Muscle layer of colon (tissue), 2 donors: ENCODE measurements at regions not wholly inside any gene's neighbourhood (a gene's known extent, or its start where the extent isn't known, plus 50 kb on each side); places are given as distances from the start of the nearest gene placed in this dataset.

Source experiments
- H3K27ac ChIP-seq: one replicate; pipeline ENCODE4 v1.7.0; 2013; ENCODE audit warnings: low read depth, mild to moderate bottlenecking, low read length, moderate library complexity
- H3K27me3 ChIP-seq, 2 donors: one replicate each; pipeline ENCODE4 v1.7.0; 2013; ENCODE audit warnings: low read length in 2 of 2, mild to moderate bottlenecking in 2 of 2; ENCODE audit not compliant: insufficient read depth in 2 of 2, control insufficient read depth in 1 of 2
- H3K36me3 ChIP-seq: one replicate; pipeline ENCODE4 v1.7.0; 2013; ENCODE audit warnings: mild to moderate bottlenecking, low read length; ENCODE audit not compliant: insufficient read depth
- H3K4me1 ChIP-seq: one replicate; pipeline ENCODE4 v1.7.0; 2013; ENCODE audit warnings: mild to moderate bottlenecking, low read length; ENCODE audit not compliant: insufficient read depth
- H3K4me3 ChIP-seq, 2 donors: one replicate each; pipeline ENCODE4 v1.7.0; 2013; ENCODE audit warnings: low read length in 2 of 2, low read depth in 1 of 2, mild to moderate bottlenecking in 1 of 2, moderate library complexity in 1 of 2
- H3K9ac ChIP-seq: one replicate; pipeline ENCODE4 v1.7.0; 2013; ENCODE audit warnings: low read length
- H3K9me3 ChIP-seq: one replicate; pipeline ENCODE4 v1.7.0; 2013; ENCODE audit warnings: mild to moderate bottlenecking, low read length
- donor health status: abdominal sarcoma.
- donor health status: Adenocarcinoma of cecum.

DNA sequence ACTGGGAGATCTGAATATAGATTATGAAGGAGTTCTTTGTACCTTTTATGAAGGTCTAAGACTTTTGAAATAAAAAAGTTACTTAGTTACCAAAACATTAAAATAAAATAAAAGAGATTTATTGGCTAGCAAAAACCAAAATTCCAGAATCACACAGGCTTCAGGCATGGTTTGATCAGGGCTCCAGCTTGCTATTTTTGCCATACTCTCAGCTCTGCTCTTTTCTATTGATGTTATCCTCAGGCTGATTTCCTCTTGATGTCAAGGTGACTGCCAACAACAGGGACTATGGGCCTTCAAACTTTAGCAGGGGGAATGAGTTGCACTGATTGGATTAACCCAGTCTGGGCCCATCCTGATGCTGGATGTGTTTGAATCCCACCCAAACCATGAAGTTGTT, 174.1 kb downstream of the TFCP2L1 start:
- Histone ChIP-seq H3K9ac (no peak overlapping the region), H3K4me1 (no peaks in the 10 kb centered on the region), H3K27ac (no peak overlapping the region), H3K27me3 (no peaks in the 10 kb centered on the region), H3K4me3 (no peak overlapping the region), H3K9me3 (no peaks in the 10 kb centered on the region), H3K36me3 (no peaks in the 10 kb centered on the region)

DNA sequence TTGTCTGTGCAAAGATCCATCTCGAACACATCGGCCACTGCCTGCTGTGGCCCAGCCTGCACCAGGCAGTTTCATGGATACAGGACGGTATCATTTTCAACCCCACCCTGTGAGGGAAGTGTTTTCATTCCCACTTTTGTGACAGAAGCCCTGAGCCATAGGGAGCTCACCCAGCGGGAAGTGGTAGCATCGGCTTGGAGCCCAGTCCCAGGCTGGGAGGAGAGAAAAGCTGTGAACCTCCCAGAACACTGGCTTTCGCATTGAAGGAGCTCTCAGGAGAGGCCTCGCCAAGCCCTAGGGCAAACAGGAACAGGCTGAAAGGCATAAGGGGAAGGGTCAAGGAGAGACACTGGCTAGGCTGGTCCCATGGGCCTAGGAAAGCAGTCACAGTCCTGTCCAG, 166.1 kb downstream of the TFCP2L1 start:
- no peaks in the 10 kb centered on the region for H3K9me3 ChIP-seq
- no peaks in the 10 kb centered on the region for H3K36me3 ChIP-seq
- H3K27me3 ChIP-seq = no peaks in the 10 kb centered on the region
- H3K4me1 ChIP-seq = no peaks in the 10 kb centered on the region
- H3K27ac ChIP-seq = no peak overlapping the region
- no peak overlapping the region for H3K4me3 ChIP-seq
- H3K9ac ChIP-seq = no peak overlapping the region

DNA sequence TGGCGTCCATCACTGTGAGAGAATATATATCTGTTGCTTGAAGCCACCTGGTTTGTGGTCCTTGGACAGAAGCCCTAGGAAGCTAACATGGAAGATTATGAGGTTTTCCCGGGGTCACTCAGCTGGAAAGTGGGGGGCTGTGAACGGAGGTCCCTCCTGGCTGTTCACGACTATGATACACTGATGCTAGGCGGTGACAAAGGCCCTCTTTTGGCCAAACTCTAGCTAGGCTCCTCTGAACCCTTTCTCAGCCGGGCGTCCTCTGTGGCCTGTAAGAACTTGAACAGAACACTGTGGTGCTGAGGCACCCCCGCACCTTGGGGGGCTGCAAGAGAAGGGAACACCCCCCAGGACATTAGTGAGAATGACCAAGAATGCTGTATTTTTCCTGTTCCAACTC, 164.6 kb downstream of the TFCP2L1 start:
- Histone ChIP-seq H3K9me3 (no peaks in the 10 kb centered on the region), H3K27ac (no peak overlapping the region), H3K36me3 (no peaks in the 10 kb centered on the region), H3K27me3 (no peaks in the 10 kb centered on the region), H3K4me1 (no peaks in the 10 kb centered on the region), H3K9ac (no peak overlapping the region), H3K4me3 (no peak overlapping the region)

DNA sequence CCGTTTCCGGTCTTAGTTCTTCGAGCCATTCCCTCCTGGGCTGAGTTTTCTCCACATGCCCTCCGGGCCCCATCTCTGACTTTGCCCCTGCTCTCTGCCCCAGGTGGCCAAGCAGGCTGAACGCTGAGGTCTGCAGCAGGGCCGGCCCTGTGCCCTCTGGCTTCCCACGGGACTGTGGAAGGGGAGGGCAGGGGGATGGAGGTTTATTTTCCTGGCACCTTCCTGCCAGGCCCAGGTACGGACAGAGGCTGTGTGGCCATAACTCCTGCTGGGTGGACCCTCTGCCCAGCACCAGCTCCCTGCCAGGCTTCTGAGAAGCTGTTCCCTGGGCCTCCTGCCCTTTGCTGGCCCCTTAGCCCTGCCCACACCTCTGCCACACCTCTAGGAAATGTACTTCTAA, 164.0 kb downstream of the TFCP2L1 start:
- Histone ChIP-seq H3K27ac (no peak overlapping the region), H3K36me3 (no peaks in the 10 kb centered on the region), H3K4me3 (no peak overlapping the region)

DNA sequence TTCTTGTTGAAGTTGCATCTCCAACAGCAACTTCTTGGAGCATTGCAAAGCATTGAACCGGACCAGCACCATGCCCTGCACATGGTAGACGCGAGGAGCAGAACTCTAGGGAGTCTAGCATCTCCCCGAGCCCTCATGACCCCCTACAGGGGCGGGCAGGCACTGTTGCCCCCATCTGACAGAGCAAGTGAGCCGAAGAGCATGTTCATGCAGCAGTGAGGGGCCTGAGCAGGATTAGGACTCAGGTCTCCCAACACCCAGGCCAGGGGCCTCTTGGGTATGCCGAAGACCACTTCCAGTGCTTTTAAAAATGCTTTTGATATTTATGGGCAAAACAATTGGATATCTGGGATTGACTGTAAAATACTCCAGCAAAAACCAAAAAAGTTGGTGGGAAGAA, 163.3 kb downstream of the TFCP2L1 start:
- Histone ChIP-seq H3K27ac (no peak overlapping the region), H3K27me3 (no peaks in the 10 kb centered on the region), H3K4me3 (no peak overlapping the region), H3K9ac (no peak overlapping the region), H3K4me1 (no peaks in the 10 kb centered on the region), H3K36me3 (no peaks in the 10 kb centered on the region), H3K9me3 (no peaks in the 10 kb centered on the region)

More for the DNA sequence above, 164.0 kb downstream of the TFCP2L1 start:
- Histone ChIP-seq H3K4me1 (no peaks in the 10 kb centered on the region), H3K9ac (no peak overlapping the region), H3K9me3 (no peaks in the 10 kb centered on the region), H3K27me3 (no peaks in the 10 kb centered on the region)

DNA sequence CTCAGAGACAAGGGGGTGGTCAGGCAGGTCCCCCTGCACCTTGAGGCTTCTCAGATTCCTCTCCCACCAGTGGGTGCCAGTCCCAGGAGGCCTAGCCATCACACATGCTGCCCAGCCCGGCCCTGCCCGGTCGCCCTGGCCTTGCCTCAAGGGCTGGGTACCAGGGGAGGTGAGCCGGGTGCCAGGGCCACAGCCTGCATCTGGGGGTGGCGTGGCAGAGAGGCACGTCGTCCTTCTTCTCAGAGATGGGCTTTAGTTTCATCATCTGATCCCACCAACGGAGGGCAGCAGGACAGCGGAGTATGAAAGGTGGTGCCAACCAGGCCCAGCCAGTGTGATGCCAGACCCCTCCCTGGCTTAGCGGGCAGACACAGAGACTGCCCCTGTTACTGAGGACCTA, 161.7 kb downstream of the TFCP2L1 start:
- Histone ChIP-seq H3K27me3 (no peaks in the 10 kb centered on the region), H3K9me3 (no peaks in the 10 kb centered on the region), H3K4me1 (no peaks in the 10 kb centered on the region), H3K27ac (no peak overlapping the region), H3K9ac (no peak overlapping the region), H3K36me3 (no peaks in the 10 kb centered on the region), H3K4me3 (no peak overlapping the region)

DNA sequence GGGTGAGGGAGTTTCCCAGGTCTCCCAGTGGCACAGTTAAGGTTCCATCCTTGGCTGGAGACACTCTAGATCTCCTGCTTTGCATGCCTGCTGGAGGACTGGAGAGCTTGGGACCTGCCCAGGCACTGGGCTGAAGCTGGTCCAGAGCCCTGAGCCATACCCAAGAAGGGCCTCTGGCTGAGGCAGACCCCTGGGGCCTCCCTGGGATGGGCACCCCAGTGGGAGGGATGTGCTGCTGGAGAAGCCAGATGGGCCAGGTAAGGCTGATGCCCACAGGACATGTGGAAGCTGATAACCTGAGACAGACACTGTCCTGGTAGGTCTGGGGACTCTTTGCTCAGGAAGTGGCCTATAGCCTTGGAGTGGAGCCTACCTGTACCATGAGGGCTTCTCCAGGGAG, 160.7 kb downstream of the TFCP2L1 start:
- Histone ChIP-seq H3K36me3 (no peaks in the 10 kb centered on the region), H3K9me3 (no peaks in the 10 kb centered on the region), H3K4me3 (no peak overlapping the region), H3K4me1 (no peaks in the 10 kb centered on the region), H3K27ac (no peak overlapping the region), H3K9ac (no peak overlapping the region), H3K27me3 (no peaks in the 10 kb centered on the region)

DNA sequence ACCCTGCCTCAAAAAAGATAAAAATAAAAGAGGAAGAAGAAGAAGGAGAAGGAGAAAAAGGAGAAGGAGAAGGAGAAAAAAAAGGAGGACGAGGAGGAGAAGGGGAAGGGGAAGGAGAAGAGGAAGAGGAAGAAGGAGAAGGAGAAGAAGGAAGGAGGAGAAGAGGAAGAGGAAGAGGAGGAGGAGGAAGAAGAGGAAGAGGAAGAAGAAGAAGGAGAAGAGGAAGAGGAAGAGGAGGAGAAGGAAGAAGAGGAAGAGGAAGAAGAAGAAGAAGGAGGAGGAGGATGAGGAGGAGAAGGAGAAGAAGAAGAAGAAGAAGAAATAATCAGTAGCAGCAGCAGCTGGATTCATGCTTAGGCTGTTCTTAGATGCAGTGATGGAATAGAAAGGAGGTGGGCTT, 159.7 kb downstream of the TFCP2L1 start:
- H3K4me3 ChIP-seq = no peak overlapping the region
- no peaks in the 10 kb centered on the region for H3K27me3 ChIP-seq
- H3K27ac ChIP-seq = no peak overlapping the region
- H3K36me3 ChIP-seq = no peaks in the 10 kb centered on the region
- no peak overlapping the region for H3K9ac ChIP-seq
- no peaks in the 10 kb centered on the region for H3K4me1 ChIP-seq
- H3K9me3 ChIP-seq = no peaks in the 10 kb centered on the region

DNA sequence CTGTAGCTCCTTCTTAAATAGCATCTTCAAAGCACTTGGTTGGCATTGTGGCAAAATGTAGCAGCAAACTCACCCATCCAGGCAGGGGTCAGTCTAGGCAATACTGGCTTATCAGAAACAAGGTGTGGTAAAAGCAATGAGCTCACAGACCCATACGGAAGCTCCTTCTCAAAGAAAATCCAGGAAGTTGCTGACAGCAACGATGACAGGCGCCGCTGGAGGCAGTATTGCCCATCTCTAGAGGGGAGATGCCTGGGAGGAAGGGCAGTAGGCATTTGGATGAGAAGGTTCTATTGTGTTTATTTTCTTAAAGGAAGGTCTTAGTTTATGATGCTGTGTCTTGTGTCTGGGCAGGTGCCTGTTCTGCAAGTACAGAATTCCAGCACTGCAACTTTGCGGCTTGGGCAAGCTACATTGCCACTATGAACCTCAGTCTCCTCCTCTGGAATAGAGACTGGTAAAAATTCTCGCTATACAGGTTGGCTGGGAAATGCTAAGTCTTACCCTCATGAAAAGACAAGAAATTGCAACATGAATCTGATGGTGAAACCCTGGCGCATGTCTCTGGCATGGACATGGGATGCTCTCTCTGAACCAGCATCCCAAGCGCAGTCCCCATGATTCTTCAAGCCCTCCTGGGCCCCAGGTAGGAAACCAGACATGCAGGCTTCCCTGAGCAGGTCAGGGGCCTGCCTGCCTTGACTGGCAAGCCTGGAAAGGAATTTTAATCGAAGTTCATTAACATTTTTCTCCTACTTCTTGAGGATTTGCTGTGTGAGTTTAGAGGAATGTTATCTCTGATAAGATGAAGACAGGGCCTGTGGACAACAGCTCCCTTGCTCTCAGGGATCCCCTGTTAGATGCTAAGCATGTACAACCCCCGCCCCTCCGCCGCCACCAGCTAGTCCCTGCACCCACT, 156.0 kb downstream of the TFCP2L1 start:
- H3K27ac ChIP-seq = no peak overlapping the region
- no peak overlapping the region for H3K4me3 ChIP-seq
- H3K4me1 ChIP-seq = no peaks in the 10 kb centered on the region
- H3K9ac ChIP-seq = no peak overlapping the region
- H3K27me3 ChIP-seq = no peaks in the 10 kb centered on the region
- H3K9me3 ChIP-seq = no peaks in the 10 kb centered on the region
- no peaks in the 10 kb centered on the region for H3K36me3 ChIP-seq

DNA sequence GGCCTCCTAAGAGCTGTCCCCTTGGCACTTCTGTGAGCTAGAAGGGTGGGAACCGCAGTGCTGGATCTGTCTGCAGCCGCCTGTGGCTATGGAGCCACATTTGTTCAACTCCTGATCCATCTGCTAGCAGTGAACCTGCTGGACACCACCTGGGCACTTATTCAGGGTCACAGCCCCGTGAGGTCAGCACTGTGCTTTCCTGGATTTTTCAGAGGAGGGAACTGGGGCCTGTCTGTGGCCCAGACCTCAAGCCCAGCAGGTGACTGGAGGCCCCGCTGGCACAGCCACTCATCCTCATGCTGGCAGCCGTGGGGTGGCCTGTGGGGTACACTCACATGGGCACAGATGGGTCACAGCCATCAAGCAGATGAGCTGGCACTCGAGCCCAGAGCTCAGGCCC, 155.3 kb downstream of the TFCP2L1 start:
- H3K9ac ChIP-seq = no peak overlapping the region
- H3K9me3 ChIP-seq = no peaks in the 10 kb centered on the region
- H3K27ac ChIP-seq = no peak overlapping the region
- no peaks in the 10 kb centered on the region for H3K4me1 ChIP-seq
- H3K27me3 ChIP-seq = no peaks in the 10 kb centered on the region
- H3K4me3 ChIP-seq = no peak overlapping the region
- no peaks in the 10 kb centered on the region for H3K36me3 ChIP-seq

DNA sequence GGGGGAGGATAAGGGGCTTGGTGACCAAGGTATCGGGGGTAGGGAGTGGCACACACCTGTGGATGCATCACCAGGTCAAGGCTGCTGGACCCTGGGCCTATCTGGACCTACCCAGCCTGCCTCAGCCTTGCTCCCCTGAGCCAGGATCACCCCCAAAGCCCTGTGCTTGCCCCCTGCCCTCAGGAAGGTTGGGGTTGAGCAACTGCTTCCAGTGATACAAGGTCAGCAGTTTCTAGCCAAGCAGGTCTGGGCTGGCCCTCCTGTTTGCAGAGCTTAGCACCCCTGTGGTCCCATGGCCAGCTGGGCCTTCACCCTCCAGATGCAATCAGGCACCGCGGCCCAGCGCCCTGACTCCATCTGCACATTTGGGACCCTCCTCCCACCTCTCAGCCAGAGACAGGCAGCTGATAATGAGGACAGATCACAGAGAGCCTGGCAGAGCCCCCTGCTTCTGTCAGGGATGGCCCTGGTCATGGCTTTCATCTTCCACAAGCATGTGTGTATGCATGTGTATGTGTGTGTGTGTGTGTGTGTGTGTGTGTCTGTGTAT, 154.6 kb downstream of the TFCP2L1 start:
- Histone ChIP-seq H3K27ac (no peak overlapping the region), H3K27me3 (no peaks in the 10 kb centered on the region), H3K4me3 (no peak overlapping the region), H3K9me3 (no peaks in the 10 kb centered on the region), H3K9ac (no peak overlapping the region), H3K36me3 (no peaks in the 10 kb centered on the region), H3K4me1 (no peaks in the 10 kb centered on the region)

DNA sequence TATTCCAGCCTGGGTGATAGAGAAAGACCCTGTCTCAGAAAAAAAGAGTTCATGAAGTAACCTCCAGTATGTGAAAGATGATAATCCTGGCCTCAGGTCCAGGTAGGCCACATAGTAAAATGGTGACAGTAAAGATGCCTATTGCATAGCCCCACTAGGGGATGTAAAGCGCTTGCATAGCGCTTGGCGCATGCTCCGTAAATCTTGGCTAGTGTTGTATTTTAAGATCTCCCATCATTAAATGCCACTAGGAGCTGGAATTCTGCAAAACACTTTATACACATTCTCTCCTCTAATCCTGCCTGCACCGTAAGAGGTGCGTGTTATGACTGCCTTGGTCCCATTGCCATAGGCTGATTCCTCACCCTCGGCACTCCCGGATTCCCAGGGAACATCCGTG, 153.6 kb downstream of the TFCP2L1 start:
- no peak overlapping the region for H3K27ac ChIP-seq
- H3K27me3 ChIP-seq = no peaks in the 10 kb centered on the region
- no peaks in the 10 kb centered on the region for H3K9me3 ChIP-seq
- no peak overlapping the region for H3K9ac ChIP-seq
- no peaks in the 10 kb centered on the region for H3K4me1 ChIP-seq
- H3K36me3 ChIP-seq = no peaks in the 10 kb centered on the region
- H3K4me3 ChIP-seq = no peak overlapping the region
